ENCODE measurements at regions not wholly inside any gene's neighbourhood (a gene's known extent, or its start where the extent isn't known, plus 50 kb on each side); places are given as distances from the start of the nearest gene placed in this dataset.

DNA sequence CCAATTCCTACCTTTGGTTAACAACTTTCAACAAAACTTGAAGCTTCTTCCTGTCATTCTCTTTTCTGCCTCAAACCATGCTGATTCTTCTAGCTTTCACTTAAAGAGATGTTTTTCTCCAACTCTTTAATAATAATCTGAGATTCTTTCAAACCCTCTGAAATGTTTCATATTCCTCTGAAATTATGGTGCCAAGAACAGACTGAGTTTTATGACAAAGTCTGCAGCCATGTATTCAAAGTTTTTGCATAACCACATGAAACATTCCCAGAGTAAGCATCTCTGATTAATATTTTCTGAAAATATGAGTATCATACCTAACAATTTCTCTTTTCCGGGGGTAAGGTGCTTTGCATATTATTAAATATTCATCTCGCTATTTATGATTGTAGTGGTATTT lies 59.1 kb upstream of the DCN start:
- DNase-seq (ENCODE audit: low spot score): no peak

DNA sequence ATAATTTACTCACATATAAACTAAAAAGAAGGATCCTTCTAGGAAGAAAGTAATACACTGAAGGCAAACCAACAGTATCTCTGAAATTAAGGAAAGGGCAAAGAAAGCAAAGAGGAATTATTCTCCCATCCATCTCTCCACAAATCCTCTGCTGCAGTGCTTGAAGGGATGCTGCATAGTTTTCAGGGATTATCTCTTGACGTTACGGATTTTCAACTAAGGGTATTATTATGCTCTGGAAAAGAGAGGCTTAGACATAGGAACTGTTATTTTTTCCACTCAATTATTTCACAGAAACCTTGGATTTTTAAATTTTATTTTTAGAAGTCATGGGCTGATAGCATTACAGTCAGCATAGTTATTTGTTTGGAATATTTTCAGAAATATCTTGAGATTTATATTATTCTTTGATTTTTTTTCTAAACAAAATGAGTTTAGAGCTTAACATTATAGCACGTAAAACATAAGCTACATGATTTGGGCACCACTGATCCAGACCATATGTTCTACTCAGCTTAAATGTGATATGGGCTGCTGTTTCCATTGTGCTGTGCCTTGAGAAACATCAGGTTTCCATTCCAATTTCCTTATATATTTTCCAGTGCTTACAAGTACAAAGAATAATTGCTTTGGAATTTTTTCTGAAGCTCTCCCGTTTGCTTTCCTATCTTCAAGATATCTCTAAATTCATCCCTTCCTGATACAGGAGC lies 57.9 kb upstream of the DCN start:
- DNase-seq (ENCODE audit: low spot score): no peak

DNA sequence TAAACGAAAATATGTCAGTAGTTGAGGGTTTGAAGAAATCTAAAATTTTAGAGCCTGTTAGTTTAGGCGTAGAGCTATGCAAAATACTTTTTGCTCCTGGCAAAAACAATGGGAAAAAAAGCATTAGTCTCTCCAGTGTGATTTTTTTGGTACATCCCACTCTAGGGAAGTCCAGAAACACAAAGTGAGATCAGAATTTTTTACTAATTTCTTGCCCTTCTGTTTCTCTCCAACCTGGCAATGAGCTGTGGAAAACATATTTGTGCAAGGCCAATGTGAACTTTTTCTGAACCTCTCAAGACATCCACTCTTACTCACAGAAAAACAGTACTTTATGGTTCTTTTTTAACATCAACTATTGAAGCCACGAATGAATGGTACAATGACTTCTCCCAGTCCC lies 56.9 kb upstream of the DCN start:
- DNase-seq (ENCODE audit: low spot score): no peak

Measured in putamen (tissue), 1 donor.